Mesenchymal stem cell (in vitro differentiated cells and primary cell): ENCODE measurements at regions not wholly inside any gene's neighbourhood (a gene's known extent, or its start where the extent isn't known, plus 50 kb on each side); places are given as distances from the start of the nearest gene placed in this dataset.

Source experiments
- DNase-seq: peaks from one replicate; pipeline ENCODE4 v3.0.0-alpha.2; 2013
- H2AFZ ChIP-seq: one replicate; pipeline ENCODE4 v1.6.1; 2013; ENCODE audit warnings: low read depth, mild to moderate bottlenecking, control low read depth, inconsistent platforms, low read length, moderate library complexity
- H2AK5ac ChIP-seq: 2 replicates; pipeline ENCODE4 v1.6.1; 2013; ENCODE audit warnings: low read length, moderate library complexity, mild to moderate bottlenecking, inconsistent platforms; ENCODE audit not compliant: severe bottlenecking
- H2BK120ac ChIP-seq: one replicate; pipeline ENCODE4 v1.6.1; 2013; ENCODE audit warnings: low read depth, mild to moderate bottlenecking, inconsistent platforms, low read length, moderate library complexity
- H2BK12ac ChIP-seq, 2 experiments: one replicate each; pipeline ENCODE4 v1.6.1; 2013; ENCODE audit warnings: inconsistent platforms in 2 of 2, low read length in 2 of 2, mild to moderate bottlenecking in 2 of 2, moderate library complexity in 2 of 2, control low read depth in 1 of 2
- H2BK15ac ChIP-seq: one replicate; pipeline ENCODE4 v1.6.1; 2013; ENCODE audit warnings: mild to moderate bottlenecking, low read depth, inconsistent platforms; ENCODE audit not compliant: poor library complexity, severe bottlenecking
- H2BK5ac ChIP-seq: 2 replicates; pipeline ENCODE4 v1.6.1; 2013; ENCODE audit warnings: low read depth, mild to moderate bottlenecking, low read length, control low read depth, inconsistent platforms; ENCODE audit not compliant: poor library complexity, severe bottlenecking
- H3K14ac ChIP-seq, 2 experiments: one replicate each; pipeline ENCODE4 v1.6.1; 2013; ENCODE audit warnings: inconsistent platforms in 2 of 2, low read length in 2 of 2, control low read depth in 1 of 2, mild to moderate bottlenecking in 1 of 2, moderate library complexity in 1 of 2
- H3K18ac ChIP-seq, 2 experiments: one replicate each; pipeline ENCODE4 v1.6.1; 2013; ENCODE audit warnings: inconsistent platforms in 2 of 2, low read length in 2 of 2, control low read depth in 1 of 2, low read depth in 1 of 2, mild to moderate bottlenecking in 1 of 2
- H3K23ac ChIP-seq, 2 experiments: one replicate each; pipeline ENCODE4 v1.6.1; 2013; ENCODE audit warnings: inconsistent platforms in 2 of 2, low read length in 2 of 2, mild to moderate bottlenecking in 2 of 2, moderate library complexity in 2 of 2, control low read depth in 1 of 2
- H3K27ac ChIP-seq: 2 replicates; pipeline ENCODE4 v1.5.1; 2013; ENCODE audit warnings: mild to moderate bottlenecking, moderate library complexity, low read length, control low read depth, inconsistent platforms; ENCODE audit not compliant: poor library complexity, severe bottlenecking
- H3K27me3 ChIP-seq, 2 experiments: 2 replicates each; pipeline versions ENCODE4 v1.6.1 to v1.7.0; 2013; ENCODE audit warnings: low read length in 2 of 2, mild to moderate bottlenecking in 2 of 2, moderate library complexity in 2 of 2, control low read depth in 1 of 2, inconsistent platforms in 1 of 2; ENCODE audit not compliant: control insufficient read depth in 1 of 2, insufficient read depth in 1 of 2
- H3K36me3 ChIP-seq, 2 experiments: 2 replicates each; pipeline versions ENCODE4 v1.6.1 to v1.7.0; 2013; ENCODE audit warnings: low read length in 2 of 2, control low read depth in 1 of 2, inconsistent platforms in 1 of 2, low read depth in 1 of 2, mild to moderate bottlenecking in 1 of 2; ENCODE audit not compliant: insufficient read depth in 2 of 2, control insufficient read depth in 1 of 2
- H3K4ac ChIP-seq, 2 experiments: one replicate each; pipeline ENCODE4 v1.6.1; 2013; ENCODE audit warnings: inconsistent platforms in 2 of 2, low read length in 2 of 2, mild to moderate bottlenecking in 2 of 2, moderate library complexity in 2 of 2, control low read depth in 1 of 2, low read depth in 1 of 2
- H3K4me1 ChIP-seq: 2 replicates; pipeline ENCODE4 v1.6.1; 2013; ENCODE audit warnings: low read depth, low read length, control low read depth; ENCODE audit not compliant: control insufficient read depth, insufficient read depth
- H3K4me2 ChIP-seq: 2 replicates; pipeline ENCODE4 v1.6.1; 2013; ENCODE audit warnings: low read length, mild to moderate bottlenecking, inconsistent platforms; ENCODE audit not compliant: poor library complexity, severe bottlenecking
- H3K4me3 ChIP-seq, 2 experiments: 2 replicates each; pipeline versions ENCODE4 v1.5.1 to v1.7.0; 2013; ENCODE audit warnings: low read length in 2 of 2, mild to moderate bottlenecking in 2 of 2, control low read depth in 1 of 2, low read depth in 1 of 2; ENCODE audit not compliant: insufficient read depth in 1 of 2
- H3K79me1 ChIP-seq: replicated peaks from 2 replicates; pipeline ENCODE4 v1.6.1; 2013; ENCODE audit warnings: mild to moderate bottlenecking, control low read depth, low read length, inconsistent platforms; ENCODE audit not compliant: poor library complexity, severe bottlenecking
- H3K9ac ChIP-seq: 2 replicates; pipeline ENCODE4 v1.7.0; 2013; ENCODE audit warnings: mild to moderate bottlenecking, low read length, moderate library complexity
- H3K9me3 ChIP-seq: 2 replicates; pipeline ENCODE4 v1.7.0; 2013; ENCODE audit warnings: mild to moderate bottlenecking, low read length; ENCODE audit not compliant: control insufficient read depth
- H4K8ac ChIP-seq: one replicate; pipeline ENCODE4 v1.6.1; 2013; ENCODE audit warnings: inconsistent platforms, mild to moderate bottlenecking, low read length, moderate library complexity
- H4K91ac ChIP-seq: one replicate; pipeline ENCODE4 v1.6.1; 2013; ENCODE audit warnings: mild to moderate bottlenecking, low read length, inconsistent platforms
- WGBS: methylation state at CpG from one replicate; pipeline ENCODE4 v1.1.7; 2013; ENCODE audit warnings: mixed read lengths; 5-methylcytosine and 5-hydroxymethylcytosine counted together

GRCh38 chr10:107379601-107380000 is 215.1 kb upstream of the SORCS1 start:
- Histone ChIP-seq H3K9me3 (no peaks in the 10 kb centered on the region), H3K27ac (no peak overlapping the region), H3K23ac (no peak overlapping the region), H3K4me3 (no peak overlapping the region), H2AFZ (no peak overlapping the region), H3K27me3 (no peaks in the 10 kb centered on the region), H4K91ac (no peak overlapping the region), H3K14ac (no peak overlapping the region), H3K79me1 (no peaks in the 10 kb centered on the region), H2AK5ac (no peak overlapping the region), H3K36me3 (no peaks in the 10 kb centered on the region), H2BK5ac (no peak overlapping the region), H2BK15ac (no peak overlapping the region), H3K4me1 (no peaks in the 10 kb centered on the region), H3K4ac (no peak overlapping the region), H3K4me2 (no peak overlapping the region), H3K18ac (no peak overlapping the region), H4K8ac (no peak overlapping the region), H2BK120ac (no peak overlapping the region), H3K9ac (no peak overlapping the region), H2BK12ac (no peak overlapping the region)
- 79% methylated on average over 2 of the region's 2 CpGs for WGBS
- DNase-seq: no peak

GRCh38 chr10:107371801-107372200 is 207.3 kb upstream of the SORCS1 start:
- H3K9ac ChIP-seq: no peak overlapping the region
- 70% methylated on average over 2 of the region's 2 CpGs for WGBS
- no peak overlapping the region for H4K91ac ChIP-seq
- H2BK12ac ChIP-seq: no peak overlapping the region
- no peak overlapping the region for H3K4me2 ChIP-seq
- no peak overlapping the region for H2AFZ ChIP-seq
- no peak overlapping the region for H2BK15ac ChIP-seq
- H3K27me3 ChIP-seq: no peaks in the 10 kb centered on the region
- no peaks in the 10 kb centered on the region for H3K36me3 ChIP-seq
- H3K4me1 ChIP-seq: no peaks in the 10 kb centered on the region
- no peak overlapping the region for H3K18ac ChIP-seq
- H2BK5ac ChIP-seq: no peak overlapping the region
- no peak overlapping the region for H3K4me3 ChIP-seq
- H2BK120ac ChIP-seq: no peak overlapping the region
- H4K8ac ChIP-seq: no peak overlapping the region
- H3K9me3 ChIP-seq: no peaks in the 10 kb centered on the region
- H2AK5ac ChIP-seq: no peak overlapping the region
- no peak overlapping the region for H3K23ac ChIP-seq
- no peak overlapping the region for H3K14ac ChIP-seq
- H3K79me1 ChIP-seq: no peaks in the 10 kb centered on the region
- no peak overlapping the region for H3K27ac ChIP-seq
- no peak for DNase-seq
- no peak overlapping the region for H3K4ac ChIP-seq

- Histone ChIP-seq H3K27me3 (no peaks in the 10 kb centered on the region), H2BK15ac (no peak overlapping the region), H3K4me2 (no peak overlapping the region), H2AK5ac (no peak overlapping the region), H4K91ac (no peak overlapping the region), H3K18ac (no peak overlapping the region), H3K36me3 (no peaks in the 10 kb centered on the region), H3K27ac (no peak overlapping the region), H3K9me3 (no peaks in the 10 kb centered on the region), H3K9ac (no peak overlapping the region), H4K8ac (no peak overlapping the region), H3K23ac (no peak overlapping the region), H2BK120ac (no peak overlapping the region), H2BK5ac (no peak overlapping the region), H3K79me1 (no peaks in the 10 kb centered on the region), H3K4me3 (no peak overlapping the region), H3K4me1 (no peaks in the 10 kb centered on the region), H2BK12ac (no peak overlapping the region), H2AFZ (no peak overlapping the region), H3K4ac (no peak overlapping the region), H3K14ac (no peak overlapping the region)
- WGBS: 83% methylated on average over 1 of the region's 3 CpGs
- DNase-seq: no peak
These were observed 200.4 kb upstream of the SORCS1 start for GRCh38 chr10:107364872-107365271.

- H3K27ac ChIP-seq: no peak overlapping the region
- H3K27me3 ChIP-seq: no peaks in the 10 kb centered on the region
- H4K91ac ChIP-seq: no peak overlapping the region
- no peak overlapping the region for H2BK15ac ChIP-seq
- no peak overlapping the region for H3K4me3 ChIP-seq
- no peak overlapping the region for H2AK5ac ChIP-seq
- H2BK12ac ChIP-seq: no peak overlapping the region
- H3K79me1 ChIP-seq: no peaks in the 10 kb centered on the region
- no peak overlapping the region for H4K8ac ChIP-seq
- H2AFZ ChIP-seq: no peak overlapping the region
- DNase-seq: no peak
- H2BK5ac ChIP-seq: no peak overlapping the region
- no peak overlapping the region for H3K18ac ChIP-seq
- no peak overlapping the region for H3K4ac ChIP-seq
- H3K36me3 ChIP-seq: no peaks in the 10 kb centered on the region
- no peak overlapping the region for H3K4me2 ChIP-seq
- no peak overlapping the region for H3K23ac ChIP-seq
- H3K9ac ChIP-seq: no peak overlapping the region
- H3K14ac ChIP-seq: no peak overlapping the region
- no peaks in the 10 kb centered on the region for H3K4me1 ChIP-seq
- H3K9me3 ChIP-seq: no peaks in the 10 kb centered on the region
- H2BK120ac ChIP-seq: no peak overlapping the region
These were observed 197.8 kb upstream of the SORCS1 start for GRCh38 chr10:107362306-107362705.
